ENCODE measurements at regions not wholly inside any gene's neighbourhood (a gene's known extent, or its start where the extent isn't known, plus 50 kb on each side); places are given as distances from the start of the nearest gene placed in this dataset.

DNA sequence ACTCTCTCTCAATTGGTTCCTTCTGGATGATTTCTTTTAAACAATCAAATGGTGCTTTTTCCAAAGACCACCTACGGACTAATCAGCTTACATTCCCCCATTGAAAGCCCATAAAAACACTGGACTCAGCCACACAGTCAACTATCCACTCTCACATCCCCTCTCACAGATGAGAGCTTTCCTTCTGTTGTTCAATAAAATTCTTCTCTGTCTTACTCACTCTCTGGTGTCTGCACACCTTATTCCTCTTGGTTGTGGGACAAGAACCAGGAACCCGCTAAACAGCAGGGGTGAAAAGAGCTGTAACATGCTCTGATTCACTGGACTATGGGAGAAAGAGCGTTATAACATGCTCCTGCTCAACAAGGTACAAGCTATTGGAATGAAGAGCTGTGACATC lies 2896.2 kb downstream of the PCDH9 start:
- H3K9me3 ChIP-seq (ENCODE audit: low read length): no peaks in the 10 kb centered on the region
- ATAC-seq (no peak), FAIRE-seq (no peak), DNase-seq (ENCODE audit: low spot score) (no peak)
- H3K9ac ChIP-seq (ENCODE audit: insufficient read depth, low read depth, low read length): no peak overlapping the region
- ChIA-PET POLR2A (no interaction called here), CTCF (ENCODE audit: low intra/inter-chr PET ratio, low total read pairs) (no interaction called here)
- WGBS (ENCODE audit: low lambda C conversion rate): 2% methylated on average over 3 of the region's 3 CpGs
- H4K20me1 ChIP-seq (ENCODE audit: insufficient read depth, low read length): no peaks in the 10 kb centered on the region
- in situ Hi-C loops (cut with HindIII; ENCODE audit: extremely low pct_ligation_motif_present, low pct_unique_long_range_greater_than_20kb) (no loop called here), intact Hi-C loops (cut with micrococcal nuclease; ENCODE audit: unreplicated experiment) (no loop called here)
- no peak overlapping the region for H3K4me3 ChIP-seq (replicated peaks in 1 of 3; ENCODE audit: insufficient read depth in 1 of 3, low read depth in 2 of 3, low read length in 3 of 3)
- H3K4me1 ChIP-seq (ENCODE audit: insufficient read depth, low read length): no peaks in the 10 kb centered on the region
- H3K27ac ChIP-seq (ENCODE audit: extremely low read length, insufficient read depth, low read length): no peak overlapping the region
- H3K79me2 ChIP-seq (ENCODE audit: insufficient read depth, low read length): no peaks in the 10 kb centered on the region
- H3K36me3 ChIP-seq (replicated peaks in 1 of 2; ENCODE audit: control insufficient read depth in 1 of 2, insufficient read depth in 2 of 2, low read length in 2 of 2): no peaks in the 10 kb centered on the region
- H2AFZ ChIP-seq (ENCODE audit: low read length): no peak overlapping the region
- no peaks in the 10 kb centered on the region for H3K27me3 ChIP-seq (ENCODE audit: control insufficient read depth in 1 of 2, insufficient read depth in 2 of 2, low read length in 2 of 2)
- no peak overlapping the region for H3K4me2 ChIP-seq (ENCODE audit: low read depth, low read length)
- no TSS peak for BruUV-seq (replicated peaks)
- TF ChIP-seq, protein P1, sequence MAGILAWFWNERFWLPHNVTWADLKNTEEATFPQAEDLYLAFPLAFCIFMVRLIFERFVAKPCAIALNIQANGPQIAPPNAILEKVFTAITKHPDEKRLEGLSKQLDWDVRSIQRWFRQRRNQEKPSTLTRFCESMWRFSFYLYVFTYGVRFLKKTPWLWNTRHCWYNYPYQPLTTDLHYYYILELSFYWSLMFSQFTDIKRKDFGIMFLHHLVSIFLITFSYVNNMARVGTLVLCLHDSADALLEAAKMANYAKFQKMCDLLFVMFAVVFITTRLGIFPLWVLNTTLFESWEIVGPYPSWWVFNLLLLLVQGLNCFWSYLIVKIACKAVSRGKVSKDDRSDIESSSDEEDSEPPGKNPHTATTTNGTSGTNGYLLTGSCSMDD (CRISPR knock-in tag; IDR thresholded peaks at IDR 0.05): no peak
- TF ChIP-seq YEATS4 (CRISPR knock-in tag; IDR thresholded peaks at IDR 0.05; ENCODE audit: borderline replicate concordance) (no peak), SCMH1 (CRISPR knock-in tag; IDR thresholded peaks at IDR 0.05; ENCODE audit: borderline replicate concordance) (no peak), NFKB2 (CRISPR knock-in tag; IDR thresholded peaks at IDR 0.05; ENCODE audit: borderline replicate concordance) (no peak), ZNF749 (CRISPR knock-in tag; IDR thresholded peaks at IDR 0.05; ENCODE audit: borderline replicate concordance) (no peak), ZZZ3 (CRISPR knock-in tag; IDR thresholded peaks at IDR 0.05; ENCODE audit: borderline replicate concordance) (no peak), ZNF501 (CRISPR knock-in tag; IDR thresholded peaks at IDR 0.05) (no peak), MIER3 (CRISPR knock-in tag; IDR thresholded peaks at IDR 0.05; ENCODE audit: borderline replicate concordance) (no peak), ZNF780A (CRISPR knock-in tag; IDR thresholded peaks at IDR 0.05) (no peak), SIN3A (IDR thresholded peaks at IDR 0.05; ENCODE audit: borderline replicate concordance, low read depth, low read length) (no peak), SMAD1 (CRISPR knock-in tag; IDR thresholded peaks at IDR 0.05; ENCODE audit: borderline replicate concordance, low read depth) (no peak), SRSF1 (optimal IDR thresholded peaks at IDR 0.05; ENCODE audit: low read depth, low read length) (no peak)
- TF ChIP-seq, protein P2, sequence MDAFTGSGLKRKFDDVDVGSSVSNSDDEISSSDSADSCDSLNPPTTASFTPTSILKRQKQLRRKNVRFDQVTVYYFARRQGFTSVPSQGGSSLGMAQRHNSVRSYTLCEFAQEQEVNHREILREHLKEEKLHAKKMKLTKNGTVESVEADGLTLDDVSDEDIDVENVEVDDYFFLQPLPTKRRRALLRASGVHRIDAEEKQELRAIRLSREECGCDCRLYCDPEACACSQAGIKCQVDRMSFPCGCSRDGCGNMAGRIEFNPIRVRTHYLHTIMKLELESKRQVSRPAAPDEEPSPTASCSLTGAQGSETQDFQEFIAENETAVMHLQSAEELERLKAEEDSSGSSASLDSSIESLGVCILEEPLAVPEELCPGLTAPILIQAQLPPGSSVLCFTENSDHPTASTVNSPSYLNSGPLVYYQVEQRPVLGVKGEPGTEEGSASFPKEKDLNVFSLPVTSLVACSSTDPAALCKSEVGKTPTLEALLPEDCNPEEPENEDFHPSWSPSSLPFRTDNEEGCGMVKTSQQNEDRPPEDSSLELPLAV (CRISPR knock-in tag; conservative IDR thresholded peaks at IDR 0.05; ENCODE audit: low read depth): no peak
- TF ChIP-seq, protein P3, sequence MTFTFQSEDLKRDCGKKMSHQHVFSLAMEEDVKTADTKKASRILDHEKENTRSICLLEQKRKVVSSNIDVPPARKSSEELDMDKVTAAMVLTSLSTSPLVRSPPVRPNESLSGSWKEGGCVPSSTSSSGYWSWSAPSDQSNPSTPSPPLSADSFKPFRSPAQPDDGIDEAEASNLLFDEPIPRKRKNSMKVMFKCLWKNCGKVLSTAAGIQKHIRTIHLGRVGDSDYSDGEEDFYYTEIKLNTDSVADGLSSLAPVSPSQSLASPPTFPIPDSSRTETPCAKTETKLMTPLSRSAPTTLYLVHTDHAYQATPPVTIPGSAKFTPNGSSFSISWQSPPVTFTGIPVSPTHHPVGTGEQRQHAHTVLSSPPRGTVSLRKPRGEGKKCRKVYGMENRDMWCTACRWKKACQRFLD (CRISPR knock-in tag; IDR thresholded peaks at IDR 0.05; ENCODE audit: borderline replicate concordance): no peak
- TF ChIP-seq, protein P4, sequence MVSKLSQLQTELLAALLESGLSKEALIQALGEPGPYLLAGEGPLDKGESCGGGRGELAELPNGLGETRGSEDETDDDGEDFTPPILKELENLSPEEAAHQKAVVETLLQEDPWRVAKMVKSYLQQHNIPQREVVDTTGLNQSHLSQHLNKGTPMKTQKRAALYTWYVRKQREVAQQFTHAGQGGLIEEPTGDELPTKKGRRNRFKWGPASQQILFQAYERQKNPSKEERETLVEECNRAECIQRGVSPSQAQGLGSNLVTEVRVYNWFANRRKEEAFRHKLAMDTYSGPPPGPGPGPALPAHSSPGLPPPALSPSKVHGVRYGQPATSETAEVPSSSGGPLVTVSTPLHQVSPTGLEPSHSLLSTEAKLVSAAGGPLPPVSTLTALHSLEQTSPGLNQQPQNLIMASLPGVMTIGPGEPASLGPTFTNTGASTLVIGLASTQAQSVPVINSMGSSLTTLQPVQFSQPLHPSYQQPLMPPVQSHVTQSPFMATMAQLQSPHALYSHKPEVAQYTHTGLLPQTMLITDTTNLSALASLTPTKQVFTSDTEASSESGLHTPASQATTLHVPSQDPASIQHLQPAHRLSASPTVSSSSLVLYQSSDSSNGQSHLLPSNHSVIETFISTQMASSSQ (IDR thresholded peaks at IDR 0.05; ENCODE audit: low read depth): no peak
- TF ChIP-seq, protein P4 (CRISPR knock-in tag; IDR thresholded peaks at IDR 0.05; ENCODE audit: borderline replicate concordance): no peak
- TF ChIP-seq, protein P5, sequence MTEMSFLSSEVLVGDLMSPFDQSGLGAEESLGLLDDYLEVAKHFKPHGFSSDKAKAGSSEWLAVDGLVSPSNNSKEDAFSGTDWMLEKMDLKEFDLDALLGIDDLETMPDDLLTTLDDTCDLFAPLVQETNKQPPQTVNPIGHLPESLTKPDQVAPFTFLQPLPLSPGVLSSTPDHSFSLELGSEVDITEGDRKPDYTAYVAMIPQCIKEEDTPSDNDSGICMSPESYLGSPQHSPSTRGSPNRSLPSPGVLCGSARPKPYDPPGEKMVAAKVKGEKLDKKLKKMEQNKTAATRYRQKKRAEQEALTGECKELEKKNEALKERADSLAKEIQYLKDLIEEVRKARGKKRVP (CRISPR knock-in tag; IDR thresholded peaks at IDR 0.05): no peak
